ENCODE measurements at regions not wholly inside any gene's neighbourhood (a gene's known extent, or its start where the extent isn't known, plus 50 kb on each side); places are given as distances from the start of the nearest gene placed in this dataset.

GRCh38 chr11:134576286-134576685 lies 164.2 kb upstream of the B3GAT1 start:
- CTCF ChIA-PET = no interaction called here
- H3K9ac ChIP-seq (ENCODE audit: low read length) = no peak overlapping the region
- Mint-ChIP-seq H3K27ac (no peak overlapping the region), H3K27me3 (peaks cover 11% of the 10 kb centered on the region), H3K4me3 (no peak overlapping the region), H3K9me3 (ENCODE audit: insufficient read depth) (no peaks in the 10 kb centered on the region), H3K4me1 (no peaks in the 10 kb centered on the region)
- H3K9me3 ChIP-seq (ENCODE audit: control extremely low read depth in 1 of 3, control insufficient read depth in 2 of 3, insufficient read depth in 1 of 3, low read length in 2 of 3) = peaks cover 0 to 9% (median 0%) of the 10 kb centered on the region in 3 donors
- ATAC-seq (ENCODE audit: low read depth) (no peak), DNase-seq (no peak)
- H3K79me2 ChIP-seq (ENCODE audit: control insufficient read depth, insufficient read depth, low read length) = no peaks in the 10 kb centered on the region
- no peak for TF ChIP-seq EZH2 (IDR thresholded peaks at IDR 0.05; ENCODE audit: borderline replicate concordance, insufficient read depth, low read depth, low read length, poor library complexity, severe bottlenecking)
- TF ChIP-seq CTCF (IDR thresholded peaks at IDR 0.05) = no peak
- intact Hi-C loops (cut with micrococcal nuclease) = no loop called here
- 60% methylated on average over 6 of the region's 9 CpGs for WGBS (ENCODE audit: insufficient coverage)
- no peaks in the 10 kb centered on the region for H3K4me1 ChIP-seq (ENCODE audit: control insufficient read depth in 2 of 2, insufficient read depth in 2 of 2, low read length in 2 of 2)
- H3K27ac ChIP-seq (ENCODE audit: low read length in 2 of 2) = no peak overlapping the region
- no peak overlapping the region for H3K4me2 ChIP-seq (replicated peaks; ENCODE audit: low read depth, low read length, poor library complexity, severe bottlenecking)
- POLR2A ChIA-PET = no interaction called here
- H3K27me3 ChIP-seq (replicated peaks in 1 of 4; ENCODE audit: control extremely low read depth in 1 of 4, control insufficient read depth in 3 of 4, insufficient read depth in 4 of 4, low read length in 3 of 4) = peaks cover 0 to 4% (median 0%) of the 10 kb centered on the region in 4 experiments
- no peaks in the 10 kb centered on the region for H4K20me1 ChIP-seq (ENCODE audit: control insufficient read depth, insufficient read depth, low read length, poor library complexity, severe bottlenecking)
- no peak overlapping the region for H3K4me3 ChIP-seq (ENCODE audit: control extremely low read depth in 1 of 5, extremely low read depth in 1 of 5, insufficient read depth in 1 of 5, low read depth in 2 of 5, low read length in 4 of 5)
- H2AFZ ChIP-seq (ENCODE audit: insufficient read depth, low read depth, low read length, poor library complexity, severe bottlenecking) = no peak overlapping the region
- no peaks in the 10 kb centered on the region for H3K36me3 ChIP-seq (replicated peaks in 1 of 2; ENCODE audit: control extremely low read depth in 1 of 2, control insufficient read depth in 1 of 2, extremely low read depth in 1 of 2, insufficient read depth in 2 of 2, low read length in 1 of 2)

DNA sequence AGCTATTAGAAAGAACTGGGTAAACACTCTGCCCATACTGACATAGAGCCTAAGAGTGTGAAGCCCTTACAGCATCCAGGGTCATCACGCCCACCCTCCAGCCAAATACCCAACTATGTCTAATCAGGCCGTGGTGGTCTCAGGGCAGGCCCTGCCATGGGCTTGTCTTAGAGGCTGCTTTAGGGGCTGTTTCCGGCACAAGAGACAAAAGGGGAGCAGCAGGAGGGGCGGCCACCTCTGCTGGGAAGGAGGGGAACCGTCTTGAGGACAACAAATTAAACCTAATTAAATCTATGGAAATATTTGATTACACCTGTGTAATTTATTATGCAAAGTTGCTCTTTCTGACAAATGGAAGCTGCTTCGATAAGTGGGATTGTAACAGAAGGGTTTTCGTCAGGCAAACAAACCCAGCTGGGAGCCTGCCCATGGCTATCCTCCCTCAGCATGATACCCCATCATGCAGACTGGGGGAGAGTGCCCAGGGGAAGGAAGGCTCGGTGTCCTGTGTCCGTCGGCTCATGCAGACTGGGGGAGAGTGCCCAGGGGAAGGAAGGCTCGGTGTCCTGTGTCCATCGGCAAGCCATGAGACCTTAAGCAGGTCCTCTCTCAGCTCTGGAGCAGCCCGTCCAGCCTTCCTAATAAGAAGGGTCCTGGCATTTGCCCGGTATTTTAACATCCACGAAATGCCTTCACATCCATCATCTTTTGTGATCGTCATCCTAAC lies 163.6 kb upstream of the B3GAT1 start:
- ATAC-seq (ENCODE audit: low read depth) (no peak), DNase-seq (no peak)
- Histone ChIP-seq H4K20me1 (ENCODE audit: control insufficient read depth, insufficient read depth, low read length, poor library complexity, severe bottlenecking) (no peaks in the 10 kb centered on the region), H3K79me2 (ENCODE audit: control insufficient read depth, insufficient read depth, low read length) (no peaks in the 10 kb centered on the region), H3K27me3 (replicated peaks in 1 of 4; ENCODE audit: control extremely low read depth in 1 of 4, control insufficient read depth in 3 of 4, insufficient read depth in 4 of 4, low read length in 3 of 4) (peaks cover 0 to 4% (median 0%) of the 10 kb centered on the region in 4 experiments), H3K27ac (ENCODE audit: low read length in 2 of 2) (no peak overlapping the region), H3K4me1 (ENCODE audit: control insufficient read depth in 2 of 2, insufficient read depth in 2 of 2, low read length in 2 of 2) (no peaks in the 10 kb centered on the region), H3K4me2 (replicated peaks; ENCODE audit: low read depth, low read length, poor library complexity, severe bottlenecking) (no peak overlapping the region), H3K9me3 (ENCODE audit: control extremely low read depth in 1 of 3, control insufficient read depth in 2 of 3, insufficient read depth in 1 of 3, low read length in 2 of 3) (peaks cover 0 to 9% (median 0%) of the 10 kb centered on the region in 3 donors), H2AFZ (ENCODE audit: insufficient read depth, low read depth, low read length, poor library complexity, severe bottlenecking) (no peak overlapping the region), H3K36me3 (replicated peaks in 1 of 2; ENCODE audit: control extremely low read depth in 1 of 2, control insufficient read depth in 1 of 2, extremely low read depth in 1 of 2, insufficient read depth in 2 of 2, low read length in 1 of 2) (no peaks in the 10 kb centered on the region), H3K9ac (ENCODE audit: low read length) (no peak overlapping the region), H3K4me3 (ENCODE audit: control extremely low read depth in 1 of 5, extremely low read depth in 1 of 5, insufficient read depth in 1 of 5, low read depth in 2 of 5, low read length in 4 of 5) (no peak overlapping the region)
- Mint-ChIP-seq H3K4me3 (no peak overlapping the region), H3K27ac (no peak overlapping the region), H3K9me3 (ENCODE audit: insufficient read depth) (no peaks in the 10 kb centered on the region), H3K4me1 (no peaks in the 10 kb centered on the region), H3K27me3 (peaks cover 8% of the 10 kb centered on the region)
- 95% methylated on average over 10 of the region's 16 CpGs for WGBS (ENCODE audit: insufficient coverage)
- intact Hi-C loops (cut with micrococcal nuclease) = no loop called here
- TF ChIP-seq EZH2 (IDR thresholded peaks at IDR 0.05; ENCODE audit: borderline replicate concordance, insufficient read depth, low read depth, low read length, poor library complexity, severe bottlenecking) (no peak), CTCF (IDR thresholded peaks at IDR 0.05) (no peak)
- ChIA-PET CTCF (no interaction called here), POLR2A (no interaction called here)
